ENCODE measurements at regions not wholly inside any gene's neighbourhood (a gene's known extent, or its start where the extent isn't known, plus 50 kb on each side); places are given as distances from the start of the nearest gene placed in this dataset.

GRCh38 chrX:140157611-140158010 is 192.3 kb upstream of the CXorf66 start:
- no peak overlapping the region for H3K9ac ChIP-seq (ENCODE audit: low read length)
- no peaks in the 10 kb centered on the region for H3K36me3 ChIP-seq (replicated peaks; ENCODE audit: low read depth, low read length)
- no peaks in the 10 kb centered on the region for H3K4me1 ChIP-seq (ENCODE audit: low read length)
- H2AFZ ChIP-seq (ENCODE audit: low read depth, low read length): no peak overlapping the region
- no peaks in the 10 kb centered on the region for H4K20me1 ChIP-seq (ENCODE audit: insufficient read depth, low read length)
- TF ChIP-seq CTCF (IDR thresholded peaks at IDR 0.05; ENCODE audit: low read depth, low read length) (no peak), EZH2phosphoT487 (IDR thresholded peaks at IDR 0.05; ENCODE audit: low read depth) (no peak)
- no peak overlapping the region for H3K4me2 ChIP-seq (ENCODE audit: low read length)
- no peak overlapping the region for H3K4me3 ChIP-seq (ENCODE audit: low read length)
- H3K79me2 ChIP-seq (ENCODE audit: low read length): no peaks in the 10 kb centered on the region
- H3K27ac ChIP-seq (ENCODE audit: low read length): no peak overlapping the region
- no peaks in the 10 kb centered on the region for H3K27me3 ChIP-seq (ENCODE audit: low read depth, low read length)
- no peaks in the 10 kb centered on the region for H3K9me3 ChIP-seq (ENCODE audit: insufficient read depth, low read length)

DNA sequence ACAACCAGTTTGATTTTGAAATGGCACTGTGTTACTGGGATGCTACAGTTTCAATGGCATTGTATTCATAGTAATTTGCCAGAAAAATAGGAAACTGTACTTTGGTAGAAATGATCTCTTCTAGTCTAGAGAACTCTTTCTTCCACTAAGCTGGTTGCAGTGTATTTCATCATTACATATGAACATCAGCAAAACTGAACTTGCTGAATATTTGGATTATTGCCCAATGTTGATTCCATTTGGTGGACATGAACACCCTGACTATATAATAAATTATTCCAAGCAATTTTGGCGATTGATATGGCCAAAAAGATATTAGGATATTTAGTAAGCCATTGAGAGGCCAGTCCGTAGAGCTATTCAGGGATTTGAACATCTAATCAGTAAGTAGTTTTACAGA is 191.8 kb upstream of the CXorf66 start:
- Histone ChIP-seq H3K9ac (ENCODE audit: low read length) (no peak overlapping the region), H4K20me1 (ENCODE audit: insufficient read depth, low read length) (no peaks in the 10 kb centered on the region), H3K36me3 (replicated peaks; ENCODE audit: low read depth, low read length) (no peaks in the 10 kb centered on the region), H2AFZ (ENCODE audit: low read depth, low read length) (no peak overlapping the region), H3K27me3 (ENCODE audit: low read depth, low read length) (no peaks in the 10 kb centered on the region), H3K27ac (ENCODE audit: low read length) (no peak overlapping the region), H3K4me3 (ENCODE audit: low read length) (no peak overlapping the region), H3K4me2 (ENCODE audit: low read length) (no peak overlapping the region), H3K9me3 (ENCODE audit: insufficient read depth, low read length) (no peaks in the 10 kb centered on the region), H3K4me1 (ENCODE audit: low read length) (no peaks in the 10 kb centered on the region), H3K79me2 (ENCODE audit: low read length) (no peaks in the 10 kb centered on the region)
- TF ChIP-seq CTCF (IDR thresholded peaks at IDR 0.05; ENCODE audit: low read depth, low read length) (no peak), EZH2phosphoT487 (IDR thresholded peaks at IDR 0.05; ENCODE audit: low read depth) (no peak)

GRCh38 chrX:140151316-140151715 is 186.0 kb upstream of the CXorf66 start:
- no peaks in the 10 kb centered on the region for H4K20me1 ChIP-seq (ENCODE audit: insufficient read depth, low read length)
- no peak overlapping the region for H3K9ac ChIP-seq (ENCODE audit: low read length)
- no peaks in the 10 kb centered on the region for H3K27me3 ChIP-seq (ENCODE audit: low read depth, low read length)
- H2AFZ ChIP-seq (ENCODE audit: low read depth, low read length): no peak overlapping the region
- H3K79me2 ChIP-seq (ENCODE audit: low read length): no peaks in the 10 kb centered on the region
- H3K4me1 ChIP-seq (ENCODE audit: low read length): no peaks in the 10 kb centered on the region
- no peak overlapping the region for H3K4me2 ChIP-seq (ENCODE audit: low read length)
- TF ChIP-seq CTCF (IDR thresholded peaks at IDR 0.05; ENCODE audit: low read depth, low read length) (no peak), EZH2phosphoT487 (IDR thresholded peaks at IDR 0.05; ENCODE audit: low read depth) (no peak)
- no peak overlapping the region for H3K27ac ChIP-seq (ENCODE audit: low read length)
- H3K9me3 ChIP-seq (ENCODE audit: insufficient read depth, low read length): no peaks in the 10 kb centered on the region
- H3K4me3 ChIP-seq (ENCODE audit: low read length): no peak overlapping the region
- H3K36me3 ChIP-seq (replicated peaks; ENCODE audit: low read depth, low read length): no peaks in the 10 kb centered on the region

GRCh38 chrX:140149761-140150160 is 184.4 kb upstream of the CXorf66 start:
- H3K4me1 ChIP-seq (ENCODE audit: low read length): no peaks in the 10 kb centered on the region
- no peaks in the 10 kb centered on the region for H3K79me2 ChIP-seq (ENCODE audit: low read length)

More at GRCh38 chrX:140149761-140150160, 184.4 kb upstream of the CXorf66 start:
- TF ChIP-seq CTCF (IDR thresholded peaks at IDR 0.05; ENCODE audit: low read depth, low read length) (no peak), EZH2phosphoT487 (IDR thresholded peaks at IDR 0.05; ENCODE audit: low read depth) (no peak)
- H2AFZ ChIP-seq (ENCODE audit: low read depth, low read length): no peak overlapping the region
- H3K36me3 ChIP-seq (replicated peaks; ENCODE audit: low read depth, low read length): no peaks in the 10 kb centered on the region
- no peak overlapping the region for H3K27ac ChIP-seq (ENCODE audit: low read length)
- no peak overlapping the region for H3K9ac ChIP-seq (ENCODE audit: low read length)
- no peaks in the 10 kb centered on the region for H3K27me3 ChIP-seq (ENCODE audit: low read depth, low read length)
- H4K20me1 ChIP-seq (ENCODE audit: insufficient read depth, low read length): no peaks in the 10 kb centered on the region
- no peak overlapping the region for H3K4me2 ChIP-seq (ENCODE audit: low read length)
- no peak overlapping the region for H3K4me3 ChIP-seq (ENCODE audit: low read length)
- H3K9me3 ChIP-seq (ENCODE audit: insufficient read depth, low read length): no peaks in the 10 kb centered on the region

Data from OCI-LY3 (cell line).